ENCODE measurements at regions not wholly inside any gene's neighbourhood (a gene's known extent, or its start where the extent isn't known, plus 50 kb on each side); places are given as distances from the start of the nearest gene placed in this dataset.
A peak's percentile ranks its signal among the peaks of the same experiment; 100 is the strongest.
"Not testable (repeated sequence)": the region's sequence is repeated elsewhere in the genome, so short reads cannot be mapped to it uniquely, and the experiment has no call there.

DNA sequence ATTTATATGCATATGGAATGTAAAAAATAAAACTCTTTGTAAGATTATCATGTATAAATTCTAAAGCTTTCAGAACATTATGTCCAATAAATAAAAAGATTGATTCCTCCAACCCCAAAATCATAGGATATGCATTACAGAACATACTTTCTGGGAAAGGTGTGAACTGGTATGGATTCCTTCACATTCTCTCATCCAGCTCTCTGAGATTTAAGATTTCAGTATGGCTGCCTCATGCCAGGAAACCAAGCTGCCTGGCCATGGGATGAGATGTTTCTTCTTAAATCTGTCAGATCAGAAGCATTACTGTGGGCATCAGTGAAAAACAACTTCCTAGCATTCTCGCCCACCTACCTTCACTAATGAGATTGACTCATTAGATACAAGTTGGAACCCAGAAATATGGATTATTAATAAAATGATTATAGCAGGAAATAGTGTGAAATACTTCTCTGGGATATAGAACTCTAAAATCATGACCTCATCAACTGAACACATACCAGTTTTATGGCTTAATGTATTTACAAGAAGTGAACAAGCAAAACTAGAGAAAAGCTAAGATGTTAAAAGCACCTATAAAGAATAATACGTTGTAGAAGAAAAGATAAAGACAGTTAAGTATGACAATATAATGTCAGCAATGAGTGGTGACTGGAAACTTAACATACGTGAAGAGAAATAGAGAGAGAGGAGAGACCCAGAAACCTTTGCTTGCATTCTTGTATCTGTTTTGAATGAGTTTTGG, 171.6 kb upstream of the PHACTR1 start:
- no peak for ATAC-seq (ENCODE audit: low read depth in 2 of 2)

DNA sequence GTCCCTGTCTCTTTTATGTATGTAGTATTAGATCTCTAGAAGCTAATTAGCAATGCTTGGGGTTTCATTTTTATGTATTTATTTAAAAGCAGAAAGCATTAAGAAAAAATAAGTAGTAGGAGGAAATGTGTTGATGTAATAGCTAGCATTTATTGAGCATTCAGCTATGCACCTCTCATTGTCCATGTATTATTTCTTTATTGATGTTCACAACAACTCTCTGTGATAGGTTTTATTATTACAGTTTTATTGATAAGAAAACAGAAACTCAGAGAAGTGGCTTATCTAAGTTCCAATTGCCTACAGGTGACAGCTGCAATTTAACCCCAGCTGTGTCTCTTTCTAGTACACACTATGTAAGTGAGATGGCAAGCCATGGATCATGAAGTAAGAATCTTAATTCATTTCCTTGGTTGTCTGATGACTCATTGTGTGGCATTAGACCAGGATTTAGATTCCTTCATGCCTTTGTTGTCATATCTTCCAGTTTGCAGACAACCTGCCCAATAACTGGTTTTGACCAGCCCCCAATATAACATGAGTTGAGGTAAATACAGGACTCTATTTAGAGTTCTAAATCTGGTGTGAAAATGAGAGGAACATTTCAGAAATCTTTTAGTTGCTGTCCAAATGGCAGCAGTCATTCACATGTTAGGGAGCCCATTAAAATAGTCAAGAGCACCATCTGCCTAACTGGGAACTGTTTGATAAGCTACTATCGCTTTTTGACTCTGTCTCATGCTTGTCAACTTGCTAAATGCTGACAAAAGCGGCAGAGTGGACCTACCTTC, 170.8 kb upstream of the PHACTR1 start:
- ATAC-seq (ENCODE audit: low read depth in 2 of 2) (no peak), DNase-seq (no peak)
- no peaks in the 10 kb centered on the region for H3K4me1 Mint-ChIP-seq
- Histone ChIP-seq H3K27me3 (ENCODE audit: control insufficient read depth, insufficient read depth, low read length) (no peaks in the 10 kb centered on the region), H3K27ac (ENCODE audit: insufficient read depth, low read length, poor library complexity, severe bottlenecking) (no peak overlapping the region), H3K36me3 (ENCODE audit: control insufficient read depth, insufficient read depth, low read length) (no peaks in the 10 kb centered on the region), H3K4me3 (ENCODE audit: low read depth, low read length) (no peak overlapping the region), H3K9me3 (ENCODE audit: control insufficient read depth in 2 of 2, low read length in 2 of 2) (no peaks in the 10 kb centered on the region), H3K4me1 (ENCODE audit: control insufficient read depth, insufficient read depth, low read length, poor library complexity, severe bottlenecking) (no peaks in the 10 kb centered on the region)
- no peak overlapping the region for H3K27ac Mint-ChIP-seq
- no peaks in the 10 kb centered on the region for H3K36me3 Mint-ChIP-seq
- H3K27me3 Mint-ChIP-seq: no peaks in the 10 kb centered on the region
- H3K4me3 Mint-ChIP-seq: peak overlapping the region in 1 of 4 donors; percentile 27
- H3K9me3 Mint-ChIP-seq: peaks cover 0 to 6% (median 0%) of the 10 kb centered on the region in 7 donors

More for the DNA sequence above, 171.6 kb upstream of the PHACTR1 start:
- Histone ChIP-seq H3K36me3 (ENCODE audit: control insufficient read depth, insufficient read depth, low read length) (no peaks in the 10 kb centered on the region), H3K9me3 (ENCODE audit: control insufficient read depth in 2 of 2, low read length in 2 of 2) (no peaks in the 10 kb centered on the region), H3K4me3 (ENCODE audit: low read depth, low read length) (no peak overlapping the region), H3K27ac (ENCODE audit: insufficient read depth, low read length, poor library complexity, severe bottlenecking) (no peak overlapping the region), H3K27me3 (ENCODE audit: control insufficient read depth, insufficient read depth, low read length) (no peaks in the 10 kb centered on the region), H3K4me1 (ENCODE audit: control insufficient read depth, insufficient read depth, low read length, poor library complexity, severe bottlenecking) (no peaks in the 10 kb centered on the region)
- H3K27me3 Mint-ChIP-seq: no peaks in the 10 kb centered on the region
- H3K27ac Mint-ChIP-seq: no peak overlapping the region
- H3K4me1 Mint-ChIP-seq: no peaks in the 10 kb centered on the region
- DNase-seq: no peak
- H3K4me3 Mint-ChIP-seq: no peak overlapping the region
- H3K9me3 Mint-ChIP-seq: peaks cover 0 to 7% (median 0%) of the 10 kb centered on the region in 7 donors
- H3K36me3 Mint-ChIP-seq: no peaks in the 10 kb centered on the region

DNA sequence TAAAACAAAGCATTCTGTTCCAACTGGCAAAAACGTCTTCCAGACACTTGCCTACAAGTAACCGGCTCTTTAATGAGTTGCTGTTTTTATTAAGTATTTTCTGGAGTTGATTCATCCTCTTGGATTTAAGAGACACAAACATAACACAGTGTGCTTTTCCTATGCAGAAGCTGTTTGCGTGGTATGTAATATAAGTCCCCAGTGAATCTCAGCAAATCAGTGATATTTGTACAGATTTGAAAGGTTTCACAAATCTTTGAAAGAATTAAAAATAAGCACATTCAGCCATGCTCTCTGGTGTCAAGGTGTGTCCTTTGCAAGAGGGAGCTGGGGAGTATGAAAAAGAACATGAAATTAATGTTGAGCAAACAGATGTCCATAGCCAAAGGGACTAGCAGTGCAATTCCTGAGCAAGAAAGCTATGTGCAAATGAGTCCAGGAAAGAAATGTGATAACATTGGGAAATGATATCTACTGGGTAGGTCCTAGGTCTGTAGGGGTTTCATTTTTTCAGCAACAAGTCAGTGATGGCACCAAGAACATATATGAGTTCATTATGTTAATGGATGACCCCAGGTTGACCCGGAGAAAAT, 170.1 kb upstream of the PHACTR1 start:
- no peaks in the 10 kb centered on the region for H3K27me3 ChIP-seq (ENCODE audit: control insufficient read depth, insufficient read depth, low read length)
- no peaks in the 10 kb centered on the region for H3K4me1 Mint-ChIP-seq
- peaks cover 0 to 2% (median 0%) of the 10 kb centered on the region in 7 donors for H3K9me3 Mint-ChIP-seq
- no peak overlapping the region for H3K27ac ChIP-seq (ENCODE audit: insufficient read depth, low read length, poor library complexity, severe bottlenecking)
- H3K27ac Mint-ChIP-seq: no peak overlapping the region
- H3K36me3 Mint-ChIP-seq: no peaks in the 10 kb centered on the region
- no peaks in the 10 kb centered on the region for H3K36me3 ChIP-seq (ENCODE audit: control insufficient read depth, insufficient read depth, low read length)
- no peak overlapping the region for H3K4me3 ChIP-seq (ENCODE audit: low read depth, low read length)
- DNase-seq: no peak
- ATAC-seq (ENCODE audit: low read depth in 2 of 2): no peak
- no peaks in the 10 kb centered on the region for H3K4me1 ChIP-seq (ENCODE audit: control insufficient read depth, insufficient read depth, low read length, poor library complexity, severe bottlenecking)
- no peaks in the 10 kb centered on the region for H3K27me3 Mint-ChIP-seq
- no peak overlapping the region for H3K4me3 Mint-ChIP-seq
- no peaks in the 10 kb centered on the region for H3K9me3 ChIP-seq (ENCODE audit: control insufficient read depth in 2 of 2, low read length in 2 of 2)

DNA sequence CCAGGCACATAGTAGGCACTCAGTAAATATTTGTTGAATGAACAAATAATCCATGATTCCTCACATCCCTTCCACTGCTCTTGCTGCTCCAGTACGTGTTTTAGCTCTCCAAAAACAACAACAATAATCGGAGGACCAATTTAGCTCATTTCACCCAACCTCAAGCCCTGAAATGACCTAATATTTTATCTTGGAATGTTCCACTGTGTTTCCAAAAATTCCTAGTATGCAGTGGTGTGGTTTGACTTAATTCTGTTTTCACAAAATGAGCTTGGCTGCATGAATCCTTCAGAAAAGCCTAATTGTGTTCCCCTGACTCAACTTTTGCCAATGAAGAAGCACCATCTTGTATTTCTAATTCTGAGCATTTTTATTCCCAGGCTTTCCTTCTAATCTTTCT, 168.0 kb upstream of the PHACTR1 start:
- H3K27me3 Mint-ChIP-seq: no peaks in the 10 kb centered on the region
- no peak overlapping the region for H3K4me3 Mint-ChIP-seq
- H3K4me1 ChIP-seq (ENCODE audit: control insufficient read depth, insufficient read depth, low read length, poor library complexity, severe bottlenecking): no peaks in the 10 kb centered on the region
- no peak for DNase-seq
- no peaks in the 10 kb centered on the region for H3K36me3 ChIP-seq (ENCODE audit: control insufficient read depth, insufficient read depth, low read length)
- H3K27ac ChIP-seq (ENCODE audit: insufficient read depth, low read length, poor library complexity, severe bottlenecking): no peak overlapping the region
- H3K36me3 Mint-ChIP-seq: no peaks in the 10 kb centered on the region
- H3K27me3 ChIP-seq (ENCODE audit: control insufficient read depth, insufficient read depth, low read length): no peaks in the 10 kb centered on the region
- H3K27ac Mint-ChIP-seq: no peak overlapping the region
- H3K9me3 Mint-ChIP-seq: peaks cover 0 to 2% (median 0%) of the 10 kb centered on the region in 7 donors
- no peaks in the 10 kb centered on the region for H3K9me3 ChIP-seq (ENCODE audit: control insufficient read depth in 2 of 2, low read length in 2 of 2)
- no peak overlapping the region for H3K4me3 ChIP-seq (ENCODE audit: low read depth, low read length)
- ATAC-seq (ENCODE audit: low read depth in 2 of 2): no peak
- no peaks in the 10 kb centered on the region for H3K4me1 Mint-ChIP-seq

DNA sequence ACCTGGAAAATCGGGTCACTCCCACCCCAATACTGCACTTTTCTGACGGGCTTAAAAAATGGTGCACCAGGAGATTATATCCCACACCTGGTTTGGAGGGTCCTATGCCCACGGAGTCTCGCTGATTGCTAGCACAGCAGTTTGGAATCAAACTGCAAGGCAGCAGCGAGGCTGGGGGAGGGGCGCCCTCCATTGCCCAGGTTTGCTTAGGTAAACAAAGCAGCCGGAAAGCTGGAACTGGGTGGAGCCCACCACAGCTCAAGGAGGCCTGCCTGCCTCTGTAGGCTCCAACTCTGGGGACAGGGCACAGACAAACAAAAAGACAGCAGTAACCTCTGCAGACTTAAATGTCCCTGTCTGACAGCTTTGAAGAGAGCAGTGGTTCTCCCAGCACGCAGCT, 167.1 kb upstream of the PHACTR1 start:
- H3K9me3 ChIP-seq (ENCODE audit: control insufficient read depth in 2 of 2, low read length in 2 of 2); H3K4me1 Mint-ChIP-seq; DNase-seq; H3K27me3 ChIP-seq (ENCODE audit: control insufficient read depth, insufficient read depth, low read length); H3K36me3 Mint-ChIP-seq; H3K4me3 Mint-ChIP-seq; H3K4me3 ChIP-seq (ENCODE audit: low read depth, low read length); ATAC-seq (ENCODE audit: low read depth in 2 of 2); H3K27ac ChIP-seq (ENCODE audit: insufficient read depth, low read length, poor library complexity, severe bottlenecking); H3K36me3 ChIP-seq (ENCODE audit: control insufficient read depth, insufficient read depth, low read length); H3K27ac Mint-ChIP-seq; H3K27me3 Mint-ChIP-seq; H3K4me1 ChIP-seq (ENCODE audit: control insufficient read depth, insufficient read depth, low read length, poor library complexity, severe bottlenecking); H3K9me3 Mint-ChIP-seq: not testable (repeated sequence)

DNA sequence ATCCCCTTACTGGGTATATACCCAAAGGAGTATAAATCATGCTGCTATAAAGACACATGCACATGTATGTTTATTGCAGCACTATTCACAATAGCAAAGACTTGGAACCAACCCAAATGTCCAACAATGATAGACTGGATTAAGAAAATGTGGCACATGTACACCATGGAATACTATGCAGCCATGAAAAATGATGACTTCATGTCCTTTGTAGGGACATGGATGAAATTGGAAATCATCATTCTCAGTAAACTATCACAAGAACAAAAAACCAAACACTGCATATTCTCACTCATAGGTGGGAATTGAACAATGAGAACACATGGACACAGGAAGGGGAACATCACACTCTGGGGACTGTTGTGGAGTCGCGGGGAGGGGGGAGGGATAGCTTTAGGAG, 161.7 kb upstream of the PHACTR1 start:
- not testable (repeated sequence) for H3K36me3 ChIP-seq (ENCODE audit: control insufficient read depth, insufficient read depth, low read length); H3K4me1 Mint-ChIP-seq; H3K4me3 Mint-ChIP-seq; H3K36me3 Mint-ChIP-seq; H3K4me1 ChIP-seq (ENCODE audit: control insufficient read depth, insufficient read depth, low read length, poor library complexity, severe bottlenecking); DNase-seq; H3K27me3 ChIP-seq (ENCODE audit: control insufficient read depth, insufficient read depth, low read length); H3K27ac Mint-ChIP-seq; H3K9me3 ChIP-seq (ENCODE audit: control insufficient read depth in 2 of 2, low read length in 2 of 2); H3K4me3 ChIP-seq (ENCODE audit: low read depth, low read length); H3K27ac ChIP-seq (ENCODE audit: insufficient read depth, low read length, poor library complexity, severe bottlenecking); H3K27me3 Mint-ChIP-seq; ATAC-seq (ENCODE audit: low read depth in 2 of 2); H3K9me3 Mint-ChIP-seq

DNA sequence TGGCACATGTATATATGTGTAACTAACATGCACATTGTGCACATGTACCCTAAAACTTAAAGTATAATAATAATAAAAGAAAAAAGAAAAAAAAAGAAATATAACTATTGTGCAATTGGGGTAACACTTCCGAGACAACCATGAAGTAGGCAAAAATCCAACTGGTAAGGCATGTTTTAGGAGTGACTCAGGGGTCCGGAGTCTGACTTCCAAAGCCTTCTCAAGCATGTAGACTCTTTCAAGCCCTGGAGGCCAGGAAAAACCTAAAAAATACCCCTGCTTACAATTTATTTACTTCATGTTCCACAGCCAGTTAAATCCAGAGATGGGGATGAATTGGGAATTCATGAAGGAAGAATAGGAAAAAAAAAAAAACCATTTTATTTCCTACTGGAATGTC, 161.3 kb upstream of the PHACTR1 start:
- no peaks in the 10 kb centered on the region for H3K9me3 ChIP-seq (ENCODE audit: control insufficient read depth in 2 of 2, low read length in 2 of 2)

More for the DNA sequence above, 161.3 kb upstream of the PHACTR1 start:
- peaks cover 0 to 4% (median 2%) of the 10 kb centered on the region in 7 donors for H3K9me3 Mint-ChIP-seq
- no peak overlapping the region for H3K27ac Mint-ChIP-seq
- Histone ChIP-seq H3K4me1 (ENCODE audit: control insufficient read depth, insufficient read depth, low read length, poor library complexity, severe bottlenecking) (no peaks in the 10 kb centered on the region), H3K27me3 (ENCODE audit: control insufficient read depth, insufficient read depth, low read length) (no peaks in the 10 kb centered on the region), H3K27ac (ENCODE audit: insufficient read depth, low read length, poor library complexity, severe bottlenecking) (no peak overlapping the region), H3K36me3 (ENCODE audit: control insufficient read depth, insufficient read depth, low read length) (no peaks in the 10 kb centered on the region), H3K4me3 (ENCODE audit: low read depth, low read length) (no peak overlapping the region)
- ATAC-seq (ENCODE audit: low read depth in 2 of 2) (no peak), DNase-seq (no peak)
- no peaks in the 10 kb centered on the region for H3K27me3 Mint-ChIP-seq
- no peaks in the 10 kb centered on the region for H3K36me3 Mint-ChIP-seq
- H3K4me1 Mint-ChIP-seq: no peaks in the 10 kb centered on the region
- no peak overlapping the region for H3K4me3 Mint-ChIP-seq
